ENCODE measurements at regions not wholly inside any gene's neighbourhood (a gene's known extent, or its start where the extent isn't known, plus 50 kb on each side); places are given as distances from the start of the nearest gene placed in this dataset.
"Not testable (repeated sequence)": the region's sequence is repeated elsewhere in the genome, so short reads cannot be mapped to it uniquely, and the experiment has no call there.

DNA sequence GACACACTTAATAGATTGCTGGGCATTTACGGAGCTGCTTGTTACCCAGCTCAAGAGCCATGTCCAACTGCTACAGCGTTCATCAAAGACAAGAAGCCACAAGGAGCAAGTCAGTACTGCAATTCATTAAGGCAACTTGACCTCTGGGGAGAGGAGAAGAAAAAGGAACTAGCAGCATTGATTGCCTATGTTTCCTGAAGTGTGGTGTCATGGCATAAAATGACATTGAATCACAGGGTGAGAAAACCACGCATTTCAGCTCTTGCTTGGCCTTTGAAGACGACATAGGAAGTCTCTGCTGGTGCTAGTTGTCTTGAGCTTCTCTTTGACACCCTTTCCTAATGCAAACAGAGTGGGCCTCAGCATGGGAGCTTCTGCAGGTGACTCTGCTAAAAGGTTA, 139.1 kb downstream of the CDH26 start:
- DNase-seq: no peak

DNA sequence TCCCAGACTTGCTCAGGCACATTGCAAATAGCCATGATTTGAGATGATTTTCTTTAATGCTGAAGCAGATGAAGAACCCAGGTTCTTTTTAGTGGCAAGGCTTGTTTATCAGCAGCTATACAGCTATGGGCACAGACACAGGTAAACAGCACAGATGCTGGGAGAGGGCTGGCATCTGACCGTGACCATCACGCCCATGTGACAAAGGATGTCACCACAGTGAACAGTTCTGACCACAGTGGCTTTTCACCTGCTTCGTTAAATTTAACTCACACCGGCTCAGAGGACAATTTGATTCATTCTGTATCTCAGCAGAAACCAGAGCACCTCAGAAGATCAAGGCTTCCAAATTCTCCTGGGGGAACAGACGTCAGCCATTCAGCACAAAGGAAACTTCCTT, 142.6 kb downstream of the CDH26 start:
- no peak for DNase-seq

DNA sequence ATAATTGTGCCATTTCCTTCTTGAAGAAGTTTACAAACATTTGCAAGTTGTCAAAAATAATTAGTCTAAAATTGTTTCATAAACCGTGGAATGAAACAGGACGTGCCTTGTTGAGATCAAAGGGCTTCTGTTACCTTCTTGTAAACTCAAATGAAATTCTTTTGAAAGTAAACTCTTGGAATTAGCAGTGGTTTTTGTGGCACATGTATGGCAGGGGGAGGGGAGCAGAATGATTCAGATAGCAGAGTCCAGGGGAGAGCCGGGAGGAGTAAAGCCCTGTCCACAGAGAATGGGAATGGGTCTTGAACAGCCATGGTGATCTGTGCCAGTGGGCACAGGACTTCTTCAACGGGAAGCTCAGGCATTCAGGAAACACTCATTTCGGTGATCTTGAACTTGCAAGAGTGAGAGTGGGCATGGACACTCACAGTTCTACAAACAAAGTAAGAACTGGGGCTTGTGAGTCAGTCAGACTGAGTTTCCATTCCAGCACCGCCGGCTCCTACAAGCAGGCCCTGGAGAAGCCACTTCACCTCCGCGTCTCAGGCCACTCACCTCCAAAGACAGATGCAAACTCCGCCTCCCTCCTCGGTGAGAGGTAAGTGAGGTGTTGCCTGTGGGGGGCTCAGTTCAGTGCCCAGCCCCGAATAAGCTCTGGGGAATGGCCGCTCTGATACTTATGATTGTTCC, 143.1 kb downstream of the CDH26 start:
- no peak for DNase-seq

DNA sequence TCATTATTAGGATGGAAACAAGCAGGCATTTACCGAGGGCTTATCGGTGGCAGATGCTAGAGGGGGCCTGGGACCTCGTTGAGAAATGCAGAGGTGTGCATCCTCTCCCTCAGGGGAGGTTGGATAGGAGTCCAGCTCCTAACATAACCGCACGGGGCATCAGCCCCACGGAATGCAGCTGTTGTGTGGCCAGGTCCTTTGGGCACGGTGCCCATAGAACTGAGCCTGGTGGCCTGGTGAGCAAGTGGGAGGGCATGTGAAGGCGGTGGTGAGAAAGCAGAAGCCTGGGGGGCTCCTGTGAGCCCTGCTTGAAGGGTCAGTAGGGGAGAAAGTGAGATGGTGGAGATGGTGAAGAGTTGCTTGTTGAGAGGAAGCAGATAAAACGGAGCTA, 143.7 kb downstream of the CDH26 start:
- DNase-seq: no peak

DNA sequence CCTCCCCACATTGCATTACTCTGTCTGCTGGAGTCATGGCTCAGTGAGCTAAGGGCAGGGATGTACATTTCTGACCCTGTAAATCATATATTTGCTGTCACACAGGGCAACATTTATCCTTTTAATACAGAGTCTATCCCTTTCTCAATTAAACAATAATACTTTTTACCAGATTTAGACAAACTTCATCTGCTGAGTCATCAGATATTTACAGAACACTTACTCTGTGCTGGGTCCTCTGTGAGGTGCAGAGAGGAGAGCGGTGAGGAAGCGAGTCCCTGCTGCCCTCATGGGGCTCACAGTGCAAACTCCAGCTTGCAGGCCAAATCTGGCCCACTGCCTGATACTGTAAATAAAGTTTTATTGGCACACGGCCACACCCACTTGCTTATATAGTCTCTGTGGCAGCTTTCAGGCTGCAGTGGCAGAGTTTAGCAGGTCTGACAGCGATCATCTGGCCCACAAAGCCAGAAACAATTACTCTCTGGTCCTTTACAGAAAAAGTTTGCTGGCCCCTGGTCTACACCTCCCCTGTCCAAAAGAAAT, 144.5 kb downstream of the CDH26 start:
- DNase-seq: no peak

DNA sequence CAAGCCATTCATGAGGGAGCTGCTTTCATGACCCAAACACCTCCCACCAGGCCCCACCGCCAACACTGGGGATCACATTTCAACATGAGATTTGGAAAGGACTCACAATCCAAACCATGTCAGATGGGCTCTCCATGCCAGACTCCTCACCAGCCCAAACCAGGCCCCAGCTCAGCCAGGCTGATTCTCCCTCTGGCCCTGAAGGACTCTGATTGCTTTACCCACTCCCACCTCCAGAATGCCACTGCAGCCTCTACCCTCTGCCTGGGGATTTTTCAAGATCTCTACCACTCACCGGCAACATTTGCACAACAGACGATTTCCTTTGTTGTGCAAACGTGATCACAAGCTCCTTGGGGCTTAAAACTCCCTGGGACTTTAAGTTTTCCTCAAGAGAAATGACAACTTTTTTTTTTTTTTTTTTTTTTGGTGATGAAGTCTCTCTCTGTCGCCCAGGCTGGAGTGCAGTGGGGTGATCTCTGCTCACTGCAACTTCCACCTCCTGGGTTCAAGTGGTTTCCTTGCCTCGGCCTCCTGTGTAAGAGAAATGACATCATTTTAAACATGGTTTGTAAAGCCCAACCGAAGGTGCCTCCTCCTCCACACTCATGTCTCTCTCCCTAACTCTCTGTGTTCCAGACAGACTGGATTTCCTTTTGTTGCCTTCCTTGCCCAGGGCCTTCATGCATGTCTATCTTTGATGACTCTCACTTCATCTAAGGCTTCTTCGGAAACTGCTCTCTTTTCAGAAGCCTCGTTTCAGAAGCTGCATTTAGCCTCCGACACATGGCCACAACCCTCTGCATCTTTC, 147.0 kb downstream of the CDH26 start:
- DNase-seq: no peak

DNA sequence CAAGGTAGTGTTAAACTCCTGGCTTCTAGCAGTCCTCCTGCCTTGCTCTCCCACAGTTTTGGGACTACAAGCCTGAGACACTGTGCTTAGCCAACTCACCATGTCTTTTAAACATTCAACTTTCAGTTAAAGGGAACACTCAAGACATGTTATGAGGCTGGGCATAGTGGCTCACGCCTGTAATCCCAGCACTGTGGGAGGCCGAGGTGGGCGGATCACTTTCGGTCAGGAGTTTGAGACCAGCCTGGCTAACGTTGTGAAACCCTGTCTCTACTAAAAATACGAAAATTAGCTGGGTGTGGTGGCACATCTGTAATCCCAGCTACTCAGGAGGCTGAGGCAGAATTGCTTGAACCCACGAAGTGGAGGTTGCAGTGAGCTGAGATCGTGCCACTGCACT, 148.0 kb downstream of the CDH26 start:
- DNase-seq: not testable (repeated sequence)

DNA sequence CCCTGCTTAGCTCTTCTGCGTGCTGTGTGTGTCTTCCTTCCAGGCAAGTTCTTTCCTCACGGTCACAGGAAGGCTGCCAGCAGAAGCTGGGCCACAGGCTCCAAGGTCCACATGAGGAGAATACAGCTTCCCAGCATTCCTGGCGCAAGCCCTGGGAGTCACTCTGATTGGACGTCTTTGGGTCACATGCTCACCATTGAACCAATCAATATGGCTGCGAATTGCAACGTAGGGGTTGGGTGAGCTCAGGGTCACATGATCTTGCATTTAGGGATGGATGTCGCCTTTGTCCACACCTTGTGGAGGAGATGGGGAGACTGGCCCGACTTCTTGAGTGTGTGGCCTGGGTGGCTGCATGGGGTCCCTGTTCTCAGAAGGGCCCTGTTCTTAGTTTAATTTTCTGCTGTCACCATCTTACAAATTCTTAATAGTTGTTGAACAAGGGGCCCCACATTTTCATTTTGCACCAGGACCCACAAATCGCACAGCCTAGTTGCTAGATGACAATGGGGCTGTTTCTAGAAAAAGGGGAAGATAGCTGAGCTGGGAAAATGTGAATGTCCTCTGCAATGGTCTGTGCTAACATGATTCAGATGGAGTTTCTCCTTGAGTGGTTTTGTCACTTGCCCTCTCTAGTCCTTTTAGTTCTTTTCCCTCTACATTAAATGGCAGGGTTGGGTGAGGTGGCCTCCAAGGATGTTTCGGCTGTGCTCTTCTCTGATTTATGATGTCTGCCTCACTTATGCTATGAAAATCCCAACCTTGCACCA, 149.6 kb downstream of the CDH26 start:
- DNase-seq: no peak

DNA sequence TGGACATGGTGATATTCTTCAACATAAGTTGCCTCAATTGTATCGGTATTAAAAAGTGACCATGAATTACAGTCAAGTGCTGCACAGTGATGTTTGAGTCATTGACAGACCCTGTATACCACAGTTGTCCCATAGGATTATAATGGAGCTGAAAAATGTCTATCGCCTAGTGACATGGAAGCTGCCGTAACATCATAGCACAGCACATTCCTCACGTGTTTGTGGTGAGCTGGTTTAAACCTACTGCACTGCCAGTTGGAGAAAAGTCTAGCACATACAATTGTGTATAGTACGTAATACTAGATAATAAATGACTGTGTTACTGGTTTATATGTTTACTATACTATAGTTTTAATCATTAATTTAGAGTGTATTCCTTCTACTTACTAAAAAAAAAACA, 150.2 kb downstream of the CDH26 start:
- no peak for DNase-seq

DNA sequence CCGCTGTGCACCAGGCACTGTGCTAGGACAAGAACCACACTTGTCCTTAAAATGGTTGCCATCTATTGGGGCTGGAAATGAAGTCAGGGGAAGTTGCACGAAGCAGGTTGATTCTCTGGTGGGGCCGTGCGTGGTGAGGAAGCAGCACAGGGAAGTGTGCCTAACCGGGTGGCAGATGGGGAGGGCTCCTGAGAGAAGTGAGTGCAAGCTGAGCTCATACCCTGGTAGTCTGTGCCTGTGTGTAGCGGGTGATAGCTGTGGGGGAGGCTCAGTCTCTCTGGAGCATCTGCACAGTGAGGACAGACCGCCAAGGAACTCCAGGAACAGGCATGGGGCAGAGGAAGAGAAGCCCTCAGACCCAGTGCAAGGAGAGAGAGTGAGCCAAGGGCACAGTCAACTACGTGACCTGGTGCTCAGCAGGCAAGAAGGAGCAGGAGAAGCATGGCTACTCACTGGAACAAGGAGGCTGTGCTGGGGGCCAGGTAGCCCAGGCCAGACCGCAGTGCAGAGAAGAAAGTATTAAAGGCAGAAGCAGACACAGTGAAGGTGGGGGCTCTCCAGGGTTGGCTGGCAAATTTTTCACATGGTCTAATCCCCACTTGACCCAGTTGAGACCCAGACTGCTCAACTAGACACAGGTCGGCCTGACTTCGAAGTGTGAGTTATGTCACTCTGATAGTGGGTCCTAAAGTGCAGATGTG, 155.0 kb downstream of the CDH26 start:
- DNase-seq: no peak

DNA sequence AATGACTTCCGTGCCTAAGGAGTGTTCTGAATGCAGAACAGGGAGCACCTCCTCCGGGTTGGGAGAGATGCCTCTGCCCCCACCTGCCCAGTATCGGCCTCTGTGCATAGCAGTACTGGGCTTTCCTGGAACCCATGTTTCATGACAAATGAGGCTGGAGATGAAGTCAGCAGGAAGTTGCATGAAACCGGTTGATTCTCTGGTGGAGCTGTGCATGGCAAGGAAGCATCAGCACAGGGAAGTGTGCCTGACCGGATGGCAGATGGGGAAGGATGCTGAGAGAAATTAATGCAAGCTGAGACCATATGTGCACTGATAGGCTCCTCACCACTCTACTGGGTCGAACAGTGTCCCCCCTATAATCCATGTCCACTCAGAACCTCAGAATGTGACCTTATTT, 155.5 kb downstream of the CDH26 start:
- no peak for DNase-seq

DNA sequence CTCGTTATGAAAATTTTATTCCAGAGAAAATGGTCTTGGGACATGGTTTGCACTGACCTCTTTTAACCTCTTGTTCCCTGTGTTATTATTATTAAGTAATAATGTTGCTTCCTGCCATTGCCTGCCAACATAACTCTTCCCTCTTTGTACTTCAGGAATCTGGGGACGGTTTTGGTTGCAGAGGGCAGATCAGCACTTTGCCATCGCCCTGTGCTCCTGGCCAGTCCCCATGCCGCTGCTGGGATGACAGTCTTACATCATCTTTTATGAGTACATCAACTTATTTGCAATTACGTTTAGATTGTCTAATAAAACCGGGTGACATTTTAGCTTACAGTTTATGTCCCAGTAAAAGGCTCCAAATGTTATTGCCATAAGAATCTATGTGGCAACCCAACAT, 157.2 kb downstream of the CDH26 start:
- no peak for DNase-seq

DNA sequence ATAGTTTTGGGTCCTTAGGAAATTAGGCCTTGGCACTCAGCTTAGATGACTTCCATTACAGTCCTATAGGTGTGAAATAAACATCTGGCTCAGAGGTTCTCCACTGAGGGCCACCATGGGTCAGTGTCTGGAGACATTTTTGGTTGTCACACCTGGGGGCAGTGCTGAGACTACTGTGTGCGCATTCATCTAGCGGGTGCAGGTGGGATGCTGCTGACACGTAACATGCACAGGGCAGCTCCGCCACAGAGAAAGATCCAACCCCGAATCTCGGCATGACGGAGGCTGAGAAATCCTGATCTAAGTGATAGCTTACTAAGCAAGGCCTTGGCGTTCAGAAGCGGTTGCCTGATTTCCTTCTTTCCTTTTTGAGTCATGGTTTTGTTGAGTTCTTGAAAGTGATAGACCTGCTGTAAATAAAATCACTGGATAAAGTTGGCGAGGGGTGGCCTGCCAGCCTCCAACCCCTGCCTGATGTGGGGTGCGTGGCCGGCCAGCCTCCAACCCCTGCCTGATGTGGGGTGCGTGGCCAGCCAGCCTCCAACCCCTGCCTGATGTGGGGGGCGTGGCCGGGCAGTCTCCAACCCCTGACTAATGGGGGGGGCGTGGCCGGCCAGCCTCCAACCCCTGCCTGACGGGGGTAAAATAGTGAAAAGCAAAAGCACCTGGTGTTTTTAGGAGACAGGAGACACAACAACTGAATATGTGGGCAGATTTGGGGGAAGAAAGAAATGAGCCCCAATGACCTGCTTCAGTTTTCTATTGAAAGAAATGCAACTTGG, 158.1 kb downstream of the CDH26 start:
- DNase-seq: no peak

DNA sequence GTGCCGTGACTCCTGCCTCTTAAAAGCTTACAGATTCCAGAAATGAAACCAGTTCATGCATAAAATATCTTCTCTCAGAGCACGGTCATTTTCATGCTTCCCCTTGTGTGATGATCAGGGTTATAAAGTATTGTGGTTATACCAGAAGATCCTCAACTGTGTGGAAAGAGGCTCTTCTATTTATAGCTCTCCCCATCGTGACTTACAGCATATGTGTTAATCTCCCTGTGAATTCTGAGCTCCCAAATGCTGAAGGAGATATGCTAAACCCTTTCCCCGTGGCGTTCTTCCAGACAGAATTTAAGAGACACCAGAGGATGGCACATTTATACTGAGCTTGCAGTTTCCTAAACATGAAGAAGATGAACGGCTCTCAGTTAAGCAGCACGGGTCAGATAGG, 158.8 kb downstream of the CDH26 start:
- DNase-seq: no peak

DNA sequence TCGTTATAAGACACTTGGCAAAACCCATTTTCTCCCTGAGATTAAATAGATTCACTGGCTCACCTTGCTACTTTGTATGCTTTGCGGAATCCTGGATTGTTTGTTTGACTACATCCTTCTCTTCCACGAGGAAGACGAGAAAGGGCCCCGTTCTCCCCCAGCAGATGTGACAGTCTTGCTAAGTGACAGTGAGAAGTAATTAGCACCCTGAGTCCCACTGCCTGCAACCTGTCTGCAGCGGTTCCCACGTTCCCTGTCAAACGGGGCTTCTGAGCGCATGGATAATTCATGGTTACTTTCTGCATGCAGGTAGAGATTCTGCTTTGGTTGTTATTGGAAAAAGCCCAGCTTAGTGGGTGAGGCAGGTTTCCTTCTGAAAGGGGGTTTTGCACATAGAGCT, 163.7 kb downstream of the CDH26 start:
- no peak for DNase-seq

DNA sequence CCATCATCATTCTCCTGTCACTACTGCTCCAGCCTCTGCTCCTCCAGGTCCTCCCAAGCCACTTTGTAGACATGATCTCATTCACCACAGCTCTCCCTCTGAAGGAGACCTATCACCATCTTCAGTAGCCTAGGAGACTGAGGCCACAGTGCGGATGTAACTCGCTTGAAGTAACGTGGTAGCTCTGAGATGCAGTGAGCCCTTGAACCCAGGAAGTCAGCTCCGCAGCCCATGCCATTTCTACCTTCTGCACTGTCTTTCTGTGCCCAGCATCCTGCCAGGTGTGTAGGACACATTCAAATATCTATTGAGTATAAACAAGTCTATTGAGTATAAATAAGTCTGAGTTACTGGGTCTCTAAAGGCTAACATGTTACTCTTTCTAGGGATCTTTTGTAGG, 164.4 kb downstream of the CDH26 start:
- DNase-seq: no peak

DNA sequence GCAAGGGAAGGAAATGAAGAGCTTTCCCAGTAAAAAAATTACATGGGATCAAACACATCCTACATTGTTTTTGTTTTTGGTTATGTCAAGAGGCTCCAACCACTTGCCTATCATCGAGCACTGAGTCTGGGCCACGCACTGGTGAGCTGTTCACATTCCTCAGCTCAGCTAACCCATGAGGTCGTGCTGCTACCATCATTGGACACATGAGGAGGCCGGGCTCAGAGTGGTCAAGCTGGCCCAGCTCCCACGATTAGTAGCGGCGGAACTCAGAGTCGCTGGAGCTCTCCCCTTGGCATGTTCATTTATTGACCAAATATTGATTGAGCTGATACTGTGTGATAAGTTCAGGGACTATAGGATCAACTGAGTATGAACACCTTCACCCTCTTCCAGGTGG, 164.9 kb downstream of the CDH26 start:
- no peak for DNase-seq

DNA sequence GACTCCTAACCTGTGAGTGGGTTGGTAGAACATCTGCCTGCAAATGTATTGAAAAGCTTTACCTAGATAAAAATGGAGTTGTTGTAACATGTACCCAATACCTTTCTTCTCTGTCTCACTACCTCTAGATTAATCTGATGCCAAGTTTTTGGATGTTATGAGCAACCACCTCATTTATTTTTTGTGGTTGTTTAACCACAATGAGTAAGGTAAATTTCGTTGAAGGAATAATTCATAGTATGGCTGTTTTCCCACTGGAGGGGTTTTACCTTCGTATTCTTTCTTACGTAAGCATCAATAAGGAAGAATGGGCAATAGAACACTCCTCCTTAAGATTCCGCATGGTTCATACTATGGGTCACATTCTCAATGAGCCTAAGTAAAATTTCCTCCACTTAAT, 165.4 kb downstream of the CDH26 start:
- DNase-seq: no peak

DNA sequence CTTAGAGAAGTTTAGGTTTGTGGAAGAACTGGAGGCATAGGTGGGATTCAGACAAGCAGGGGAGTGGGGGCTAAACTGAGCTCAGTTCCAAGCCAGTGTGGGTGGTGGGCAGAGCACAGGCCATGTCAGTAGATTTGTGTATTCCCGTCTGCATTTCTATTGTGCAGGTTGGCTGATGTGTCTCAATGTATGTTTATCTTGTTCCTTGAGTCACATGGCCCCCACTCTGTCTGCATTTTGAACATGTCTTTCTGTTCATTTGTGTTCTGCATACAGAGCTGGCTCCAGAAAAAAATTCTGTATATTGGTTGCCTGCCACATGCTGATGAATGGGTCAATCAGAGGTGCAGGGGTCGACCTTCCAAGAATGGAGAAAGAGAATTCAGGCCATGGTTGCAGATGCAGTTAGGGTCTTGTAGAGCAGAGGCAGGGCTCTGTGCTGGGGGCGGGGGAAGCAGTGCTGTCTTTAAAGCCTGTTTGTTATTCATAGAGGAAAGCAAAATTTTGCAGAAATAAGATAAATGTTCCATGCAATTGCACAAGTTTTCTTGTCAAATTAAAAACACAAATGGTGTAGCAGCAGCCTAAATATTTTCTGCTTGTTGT, 166.7 kb downstream of the CDH26 start:
- no peak for DNase-seq

DNA sequence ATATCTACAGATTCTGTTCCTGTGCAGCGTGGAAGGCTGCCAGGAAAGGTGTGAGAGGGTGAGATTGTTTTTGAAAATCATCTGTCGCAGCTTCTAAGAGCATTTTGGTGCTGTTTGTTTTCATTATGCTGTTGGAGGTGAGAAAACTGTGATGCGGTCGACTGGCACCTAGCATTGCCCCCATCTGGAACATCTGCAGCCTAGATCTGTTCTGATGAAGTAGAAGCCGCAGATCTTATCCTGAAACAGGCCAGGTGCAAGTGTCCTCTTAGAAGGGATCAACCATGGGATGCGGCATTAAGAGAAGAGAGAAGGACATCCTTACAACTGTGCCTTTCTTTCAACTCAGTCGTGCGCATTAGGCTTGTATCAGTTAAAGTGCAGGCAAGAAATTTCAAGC, 167.3 kb downstream of the CDH26 start:
- DNase-seq: no peak

DNA sequence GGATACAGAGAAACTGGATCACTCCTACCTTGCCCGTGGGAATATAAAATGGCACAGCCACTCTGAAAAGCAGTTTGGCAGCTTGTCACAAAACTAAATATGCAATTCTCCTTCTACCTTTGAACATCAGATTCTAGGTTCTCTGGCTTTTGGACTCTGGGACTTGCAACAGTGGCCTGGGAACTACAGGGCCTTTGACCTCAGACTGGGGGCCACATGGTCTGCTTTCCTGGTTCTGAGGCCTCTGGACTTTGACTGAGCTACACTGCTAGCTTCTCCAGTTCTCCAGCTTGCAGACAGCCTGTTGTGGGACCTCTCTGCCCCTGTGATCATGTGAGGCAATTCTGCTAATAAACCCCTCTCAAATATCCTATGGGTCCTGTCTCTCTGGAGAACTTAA, 168.8 kb downstream of the CDH26 start:
- DNase-seq: no peak

DNA sequence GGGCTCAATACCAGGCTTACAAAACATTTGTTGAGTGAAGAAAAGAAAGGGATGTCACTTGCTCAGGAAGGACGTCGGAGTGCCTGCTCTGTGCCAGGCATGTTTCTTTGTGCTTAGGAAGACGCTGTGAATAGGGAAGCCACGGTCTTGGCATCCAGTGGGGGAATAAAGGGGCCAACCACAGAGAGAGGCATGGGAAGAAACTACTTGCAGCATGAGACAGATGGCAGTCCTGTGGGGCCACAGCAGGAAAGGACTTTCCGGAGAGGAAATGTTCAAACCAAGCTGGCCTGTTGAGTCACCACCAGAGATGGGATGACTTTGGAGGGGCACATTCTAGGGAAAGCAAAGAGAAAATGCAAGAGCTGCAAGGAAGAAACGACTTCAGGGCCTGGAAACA, 173.2 kb downstream of the CDH26 start:
- no peak for DNase-seq
